H1 (cell line): ENCODE measurements at regions not wholly inside any gene's neighbourhood (a gene's known extent, or its start where the extent isn't known, plus 50 kb on each side); places are given as distances from the start of the nearest gene placed in this dataset.

Source experiments
- CTCF ChIA-PET: fragments of 300-600 bp; sonication (Branson Sonifier 250); formaldehyde crosslinking; loops from one replicate; lab custom pipeline; 2021; ENCODE audit not compliant: partially characterized antibody; lab: Charles Lee
- POLR2A ChIA-PET: fragments of 300-600 bp; sonication (Branson Sonifier 250); formaldehyde crosslinking; loops from one replicate; lab custom pipeline; 2021; ENCODE audit warnings: inconsistent platforms; ENCODE audit not compliant: partially characterized antibody; lab: Charles Lee
- DNase-seq, 2 experiments: peaks; one replicate each; pipeline versions ENCODE4 v3.0.0 to v3.0.0-alpha.2; 2010 to 2022; ENCODE audit warnings: low spot score in 2 of 2, low read depth in 1 of 2, mixed read lengths in 1 of 2
- FAIRE-seq: peaks from 2 replicates; lab custom pipeline; 2011; peaks lifted over from hg19 to GRCh38; lab: Jason Lieb, UNC
- H2AFZ ChIP-seq: 2 replicates; pipeline ENCODE4 v1.8.1; 2012; ENCODE audit warnings: low read length, inconsistent platforms
- H2AK5ac ChIP-seq: 2 replicates; pipeline ENCODE4 v1.6.1; 2013; ENCODE audit warnings: low read depth, low read length
- H2BK120ac ChIP-seq: replicated peaks from 2 replicates; pipeline ENCODE3; 2013; ENCODE audit warnings: low read depth, low read length, inconsistent platforms
- H2BK12ac ChIP-seq: 2 replicates; pipeline ENCODE4 v1.6.1; 2013; ENCODE audit warnings: low read depth, low read length
- H2BK15ac ChIP-seq: 2 replicates; pipeline ENCODE4 v1.6.1; 2013; ENCODE audit warnings: low read length
- H2BK20ac ChIP-seq: 2 replicates; pipeline ENCODE4 v1.6.1; 2013; ENCODE audit warnings: low read length
- H2BK5ac ChIP-seq: 2 replicates; pipeline ENCODE4 v1.6.1; 2013; ENCODE audit warnings: low read depth, low read length
- H3K14ac ChIP-seq: 2 replicates; pipeline ENCODE4 v1.6.1; 2013; ENCODE audit warnings: inconsistent platforms; ENCODE audit not compliant: insufficient read length
- H3K18ac ChIP-seq: 2 replicates; pipeline ENCODE4 v1.6.1; 2013; ENCODE audit warnings: low read length; ENCODE audit errors: extremely low read depth
- H3K23ac ChIP-seq: 2 replicates; pipeline ENCODE4 v1.6.1; 2013; ENCODE audit warnings: inconsistent platforms; ENCODE audit not compliant: insufficient read length
- H3K23me2 ChIP-seq: 2 replicates; pipeline ENCODE4 v1.6.1; 2013; ENCODE audit warnings: low read depth, low read length
- H3K27ac ChIP-seq: 2 replicates; pipeline ENCODE4 v1.6.1; 2011; ENCODE audit warnings: low read depth, low read length, inconsistent platforms
- H3K27me3 ChIP-seq, 4 experiments: replicated peaks in 1 of 4; 1 replicate in 1 of 4; 2 replicates in 3 of 4; pipeline versions ENCODE4 v1.6.1 to v1.8.1; 2011 to 2013; ENCODE audit warnings: low read length in 3 of 4, mild to moderate bottlenecking in 3 of 4, inconsistent platforms in 2 of 4, mixed read lengths in 2 of 4, moderate library complexity in 1 of 4; ENCODE audit not compliant: control insufficient read depth in 3 of 4, insufficient read depth in 3 of 4; ENCODE audit errors: extremely low read depth in 1 of 4
- H3K36me3 ChIP-seq, 4 experiments: 2 replicates each; pipeline versions ENCODE4 v1.6.1 to v1.8.1; 2011 to 2013; ENCODE audit warnings: mild to moderate bottlenecking in 4 of 4, low read length in 3 of 4, moderate library complexity in 2 of 4, control low read depth in 1 of 4, inconsistent platforms in 1 of 4; ENCODE audit not compliant: insufficient read depth in 4 of 4, control insufficient read depth in 2 of 4
- H3K4ac ChIP-seq: replicated peaks from 2 replicates; pipeline ENCODE3; 2013; ENCODE audit warnings: low read length, low read depth, mixed read lengths, inconsistent platforms; ENCODE audit not compliant: insufficient read length
- H3K4me1 ChIP-seq, 4 experiments: replicated peaks in 1 of 4; 1 replicate in 1 of 4; 2 replicates in 3 of 4; pipeline versions ENCODE4 v1.6.1 to v1.8.1; 2011 to 2013; ENCODE audit warnings: low read length in 3 of 4, inconsistent platforms in 2 of 4, mixed read lengths in 1 of 4; ENCODE audit not compliant: insufficient read depth in 4 of 4, control insufficient read depth in 3 of 4
- H3K4me2 ChIP-seq, 2 experiments: 2 replicates each; pipeline versions ENCODE4 v1.6.1 to v1.8.1; 2011 to 2013; ENCODE audit warnings: low read depth in 2 of 2, low read length in 2 of 2, control low read depth in 1 of 2, inconsistent platforms in 1 of 2, mild to moderate bottlenecking in 1 of 2; ENCODE audit not compliant: insufficient read depth in 1 of 2
- H3K4me3 ChIP-seq, 4 experiments: fragments of 200-600, 300-600 bp in 1 of 4; sonication (generic), shearing (Covaris generic), sonication (Bioruptor Twin) in 1 of 4; 2 replicates each; pipeline versions ENCODE4 v1.5.1 to v1.8.1; 2011 to 2016; ENCODE audit warnings: low read length in 4 of 4, low read depth in 3 of 4, control low read depth in 2 of 4, inconsistent platforms in 2 of 4, mild to moderate bottlenecking in 2 of 4, mixed read lengths in 1 of 4, moderate library complexity in 1 of 4; ENCODE audit not compliant: insufficient read depth in 2 of 4; ENCODE audit errors: extremely low read depth in 1 of 4
- H3K56ac ChIP-seq: replicated peaks from 2 replicates; pipeline ENCODE3; 2013; ENCODE audit warnings: low read depth, mild to moderate bottlenecking, mixed read lengths, low read length, inconsistent platforms; ENCODE audit not compliant: insufficient read length
- H3K79me1 ChIP-seq: 2 replicates; pipeline ENCODE4 v1.6.1; 2013; ENCODE audit warnings: low read depth, low read length, control low read depth
- H3K79me2 ChIP-seq, 2 experiments: 2 replicates each; pipeline versions ENCODE4 v1.6.1 to v1.8.1; 2012 to 2013; ENCODE audit warnings: low read length in 2 of 2, mild to moderate bottlenecking in 2 of 2, inconsistent platforms in 1 of 2; ENCODE audit not compliant: insufficient read depth in 2 of 2, control insufficient read depth in 1 of 2
- H3K9ac ChIP-seq, 4 experiments: replicated peaks in 1 of 4; 1 replicate in 1 of 4; 2 replicates in 3 of 4; pipeline versions ENCODE4 v1.6.1 to v1.8.1; 2011 to 2013; ENCODE audit warnings: low read depth in 3 of 4, low read length in 3 of 4, control low read depth in 2 of 4, mild to moderate bottlenecking in 2 of 4, moderate library complexity in 2 of 4, inconsistent platforms in 1 of 4; ENCODE audit errors: extremely low read depth in 1 of 4
- H3K9me3 ChIP-seq, 2 experiments: 2 replicates each; pipeline versions ENCODE4 v1.6.1 to v1.8.1; 2012 to 2013; ENCODE audit warnings: mild to moderate bottlenecking in 2 of 2, moderate library complexity in 2 of 2, control low read depth in 1 of 2, inconsistent platforms in 1 of 2, low read depth in 1 of 2, low read length in 1 of 2, mixed read lengths in 1 of 2; ENCODE audit not compliant: insufficient read depth in 2 of 2
- H4K20me1 ChIP-seq, 2 experiments: replicated peaks in 1 of 2; 2 replicates each; pipeline versions ENCODE3 to v1.8.1; 2011 to 2013; ENCODE audit warnings: inconsistent platforms in 2 of 2, low read length in 2 of 2, mild to moderate bottlenecking in 1 of 2; ENCODE audit not compliant: insufficient read depth in 2 of 2, control insufficient read depth in 1 of 2
- H4K5ac ChIP-seq: 2 replicates; pipeline ENCODE4 v1.6.1; 2013; ENCODE audit warnings: low read length, low read depth, mixed read lengths, inconsistent platforms; ENCODE audit not compliant: insufficient read length
- H4K8ac ChIP-seq: 2 replicates; pipeline ENCODE4 v1.8.0; 2013; ENCODE audit warnings: mild to moderate bottlenecking, moderate library complexity, low read length, inconsistent platforms; ENCODE audit not compliant: insufficient read depth; ENCODE audit errors: extremely low read depth
- H4K91ac ChIP-seq: replicated peaks from 2 replicates; pipeline ENCODE3; 2013; ENCODE audit warnings: low read length, mixed read lengths, inconsistent platforms; ENCODE audit not compliant: insufficient read length
- ASH2L ChIP-seq: fragments of 200-600, 300-600 bp; sonication (generic); IDR thresholded peaks from one replicate; pipeline ENCODE4 v1.7.1; 2017; ENCODE audit warnings: low read length
- EGR1 ChIP-seq: IDR thresholded peaks from 2 replicates; pipeline ENCODE4 v1.6.1; 2011; ENCODE audit warnings: low read depth, low read length, borderline replicate concordance
- EP300 ChIP-seq, 2 experiments: IDR thresholded peaks; 1 replicate in 1 of 2; 2 replicates in 1 of 2; pipeline ENCODE4 v1.6.1; 2011 to 2012; ENCODE audit warnings: low read depth in 2 of 2, low read length in 2 of 2, mild to moderate bottlenecking in 2 of 2, borderline replicate concordance in 1 of 2, inconsistent platforms in 1 of 2, moderate library complexity in 1 of 2
- HDAC6 ChIP-seq: IDR thresholded peaks from one replicate; pipeline ENCODE4 v1.7.1; 2012; ENCODE audit warnings: low read depth, mild to moderate bottlenecking, inconsistent platforms, low read length, moderate library complexity
- KDM5A ChIP-seq: fragments of 200-600 bp; IDR thresholded peaks from 2 replicates; pipeline ENCODE4 v1.7.1; 2012; ENCODE audit warnings: mild to moderate bottlenecking, low read length, inconsistent platforms, mixed read lengths
- MAX ChIP-seq: IDR thresholded peaks from 2 replicates; pipeline ENCODE4 v1.6.1; 2012; ENCODE audit warnings: inconsistent platforms
- RAD21 ChIP-seq, 2 experiments: IDR thresholded peaks in 1 of 2; conservative IDR thresholded peaks in 1 of 2; 2 replicates each; pipeline ENCODE4 v1.6.1; 2011; ENCODE audit warnings: low read depth in 2 of 2, low read length in 2 of 2, improper control_type of control experiment in 1 of 2, inconsistent platforms in 1 of 2, mild to moderate bottlenecking in 1 of 2, moderate library complexity in 1 of 2
- RBBP5 ChIP-seq: IDR thresholded peaks from 2 replicates; pipeline ENCODE4 v1.7.1; 2012; ENCODE audit warnings: low read depth, mild to moderate bottlenecking, inconsistent platforms, low read length, moderate library complexity, borderline replicate concordance
- RNF2 ChIP-seq: fragments of 200-900, 300-1000 bp; sonication (generic); IDR thresholded peaks from 2 replicates; pipeline ENCODE4 v1.7.1; 2016; ENCODE audit warnings: borderline replicate concordance, low read depth, mild to moderate bottlenecking, antibody characterized with exemption, low read length; ENCODE audit not compliant: poor library complexity, severe bottlenecking; ENCODE audit errors: missing control alignments
- RXRA ChIP-seq: IDR thresholded peaks from 2 replicates; pipeline ENCODE4 v1.6.1; 2011; ENCODE audit warnings: low read depth, mild to moderate bottlenecking, low read length, moderate library complexity; ENCODE audit not compliant: insufficient read depth
- SIRT6 ChIP-seq: IDR thresholded peaks from one replicate; pipeline ENCODE4 v1.7.1; 2012; ENCODE audit warnings: low read length, inconsistent platforms
- SP2 ChIP-seq: IDR thresholded peaks from 2 replicates; pipeline ENCODE4 v1.6.1; 2012; ENCODE audit warnings: mild to moderate bottlenecking, low read length, inconsistent platforms
- TEAD4 ChIP-seq: IDR thresholded peaks from 2 replicates; pipeline ENCODE4 v1.6.1; 2012; ENCODE audit warnings: low read depth, low read length, inconsistent platforms, mixed read lengths
- WGBS, 2 experiments: shearing (Covaris generic) in 1 of 2; methylation state at CpG; one replicate each; pipeline versions ENCODE4 v1.1.6 to v1.1.7; 2013 to 2015; ENCODE audit warnings: low lambda C conversion rate in 2 of 2, mixed read lengths in 2 of 2, inconsistent platforms in 1 of 2, low coverage in 1 of 2, missing lambda C conversion rate in 1 of 2; ENCODE audit not compliant: insufficient replicate concordance in 2 of 2, insufficient coverage in 1 of 2, insufficient read length in 1 of 2; ENCODE audit errors: extremely low coverage in 1 of 2, missing lambda C conversion rate in 1 of 2; 5-methylcytosine and 5-hydroxymethylcytosine counted together

GRCh38 chr13:107551521-107551920, 663.8 kb downstream of the LIG4 start:
- H3K4me1 ChIP-seq = no peaks in the 10 kb centered on the region
- H3K4ac ChIP-seq = no peak overlapping the region
- no peak overlapping the region for H2AK5ac ChIP-seq
- no peak overlapping the region for H4K91ac ChIP-seq
- ChIA-PET CTCF (no interaction called here), POLR2A (no interaction called here)
- no peaks in the 10 kb centered on the region for H3K79me2 ChIP-seq
- H2BK12ac ChIP-seq = no peak overlapping the region
- no peak for FAIRE-seq
- no peak for DNase-seq
- no peak overlapping the region for H4K5ac ChIP-seq
- H3K18ac ChIP-seq = no peak overlapping the region
- H4K20me1 ChIP-seq = peaks cover 0 to 1% of the 10 kb centered on the region in 2 experiments
- H3K4me3 ChIP-seq = no peak overlapping the region
- no peak overlapping the region for H2BK20ac ChIP-seq
- no peaks in the 10 kb centered on the region; the same call in 1 of the 2 replicates for H3K79me1 ChIP-seq
- H3K56ac ChIP-seq = no peak overlapping the region
- H2BK15ac ChIP-seq = no peak overlapping the region
- H3K36me3 ChIP-seq = no peaks in the 10 kb centered on the region
- H3K14ac ChIP-seq = no peak overlapping the region
- H3K23me2 ChIP-seq = no peaks in the 10 kb centered on the region
- no peak overlapping the region for H2AFZ ChIP-seq
- H2BK120ac ChIP-seq = no peak overlapping the region
- H4K8ac ChIP-seq = no peak overlapping the region
- no peak overlapping the region for H3K9ac ChIP-seq
- no peaks in the 10 kb centered on the region for H3K27me3 ChIP-seq
- H3K9me3 ChIP-seq = no peaks in the 10 kb centered on the region
- no peak overlapping the region for H3K23ac ChIP-seq
- WGBS, 2 experiments = 90% methylated on average over 2 of the region's 2 CpGs; no CpG with 5 or more reads in 1 of the 2 experiments
- H3K27ac ChIP-seq = no peak overlapping the region
- H3K4me2 ChIP-seq = no peak overlapping the region
- no peak overlapping the region for H2BK5ac ChIP-seq
- TF ChIP-seq RXRA (no peak), RBBP5 (no peak), SP2 (no peak), HDAC6 (no peak), EGR1 (no peak), SIRT6 (no peak), RNF2 (no peak), TEAD4 (no peak), KDM5A (no peak), RAD21 (IDR thresholded peaks at IDR 0.05 in 1 of 2, conservative IDR thresholded peaks at IDR 0.05 in 1 of 2; ENCODE audit: low read depth in 2 of 2, low read length in 2 of 2) (no peak), MAX (no peak), ASH2L (no peak), EP300 (IDR thresholded peaks at IDR 0.05; ENCODE audit: borderline replicate concordance in 1 of 2, low read depth in 2 of 2, low read length in 2 of 2) (no peak)
